Middle frontal gyrus (tissue), 1 donor: ENCODE measurements at regions not wholly inside any gene's neighbourhood (a gene's known extent, or its start where the extent isn't known, plus 50 kb on each side); places are given as distances from the start of the nearest gene placed in this dataset.

ENCODE experiments used
- DNase-seq: peaks from one replicate; pipeline ENCODE4 v3.0.0-alpha.2; 2015; ENCODE audit warnings: low spot score; ENCODE audit errors: extremely low spot score

GRCh38 chr2:76268902-76269620 is 558.3 kb upstream of the GCFC2 start:
- no peak for DNase-seq

DNA sequence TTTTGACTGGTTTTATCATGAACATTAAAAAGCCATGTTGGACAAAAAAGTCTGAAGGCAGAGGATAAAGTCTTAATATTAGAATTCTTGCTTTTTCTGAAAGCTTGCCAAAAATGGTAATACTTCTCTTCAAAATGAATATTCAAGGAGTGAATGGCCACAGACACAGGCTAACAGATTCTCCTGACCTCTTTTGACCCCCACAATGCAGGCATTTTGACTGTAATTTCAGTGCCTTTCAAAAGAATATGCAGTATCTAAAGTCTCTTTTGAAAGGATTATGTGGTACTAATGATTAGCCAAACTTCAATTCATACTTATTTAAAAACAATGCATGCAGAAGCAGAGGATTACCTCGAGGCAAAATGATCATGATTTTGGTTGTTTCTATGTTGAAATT is 557.8 kb upstream of the GCFC2 start:
- no peak for DNase-seq

GRCh38 chr2:76257802-76258201 is 547.1 kb upstream of the GCFC2 start:
- no peak for DNase-seq

DNA sequence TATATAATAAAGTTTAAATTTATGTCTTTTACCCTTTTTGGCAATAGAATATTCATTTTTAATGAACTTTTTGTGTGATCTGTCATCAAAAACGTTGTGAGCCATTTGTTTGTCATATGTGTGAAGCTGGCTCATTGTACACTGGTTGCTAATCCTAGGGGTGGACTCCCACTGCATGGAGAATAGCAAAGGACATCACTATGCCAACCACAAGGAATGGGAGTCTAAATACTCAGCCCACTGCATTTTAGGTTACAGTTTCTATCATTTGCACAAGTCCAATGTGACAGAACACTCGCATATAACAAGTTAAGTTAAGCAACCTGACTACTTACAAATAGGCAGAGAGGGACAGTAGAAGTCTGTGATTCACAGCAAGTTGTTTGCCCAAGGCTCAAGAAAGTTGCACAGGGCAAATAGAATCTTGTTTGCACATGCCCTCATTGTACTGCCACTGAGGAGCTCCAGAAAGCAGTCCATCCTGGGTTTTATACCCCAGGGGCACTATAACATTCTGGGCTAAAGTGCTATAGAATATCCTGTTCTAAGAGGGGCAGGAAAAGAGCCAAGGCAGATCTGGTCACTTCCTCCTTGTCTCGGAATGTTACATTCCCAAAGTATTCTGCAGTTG is 545.9 kb upstream of the GCFC2 start:
- DNase-seq: no peak

GRCh38 chr2:76252704-76253103 is 542.0 kb upstream of the GCFC2 start:
- no peak for DNase-seq

GRCh38 chr2:76251342-76251741 is 540.6 kb upstream of the GCFC2 start:
- no peak for DNase-seq

GRCh38 chr2:76247006-76247405 is 536.3 kb upstream of the GCFC2 start:
- DNase-seq: no peak

GRCh38 chr2:76211991-76212985 is 501.6 kb upstream of the GCFC2 start:
- DNase-seq: no peak

DNA sequence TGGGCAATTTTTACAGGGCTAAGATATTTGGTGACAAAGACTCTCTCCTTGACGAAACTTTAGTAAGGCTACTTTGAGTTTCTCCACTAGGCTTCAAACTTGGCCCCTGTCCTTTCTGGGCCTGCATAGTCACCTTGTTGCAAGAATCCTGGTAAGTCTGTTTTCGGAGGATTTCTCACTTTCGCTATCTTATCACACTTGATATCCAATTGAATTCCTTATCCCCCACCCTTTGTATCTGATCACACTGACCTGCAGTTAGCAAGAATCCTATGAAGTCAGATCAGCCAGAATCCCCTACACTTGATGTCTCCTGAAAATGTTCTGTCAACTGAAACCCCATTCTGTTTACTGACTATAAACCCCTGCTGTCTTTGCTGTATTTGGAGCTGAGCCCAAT is 499.8 kb upstream of the GCFC2 start:
- DNase-seq: no peak

DNA sequence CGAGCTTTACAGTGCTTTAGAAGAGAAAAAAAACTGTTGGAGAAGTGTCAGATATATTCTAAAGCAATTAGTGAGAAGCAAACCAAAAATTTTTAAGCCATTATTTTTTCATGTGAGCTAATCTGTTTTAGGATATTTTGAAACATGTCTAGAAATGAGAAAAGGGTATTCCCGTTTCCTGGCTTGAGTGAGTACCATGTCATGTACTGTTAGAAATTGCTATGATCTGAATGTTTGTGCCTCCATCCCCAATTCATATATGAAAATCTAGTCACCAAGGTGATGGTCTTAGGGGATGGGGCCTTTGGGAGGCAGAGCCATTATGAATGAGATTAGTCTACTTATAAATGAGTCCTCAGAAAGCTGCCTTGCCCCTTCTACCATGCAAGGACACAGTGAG is 493.3 kb upstream of the GCFC2 start:
- no peak for DNase-seq

- DNase-seq: no peak
Observed at GRCh38 chr2:76202866-76203265, 492.2 kb upstream of the GCFC2 start.

DNA sequence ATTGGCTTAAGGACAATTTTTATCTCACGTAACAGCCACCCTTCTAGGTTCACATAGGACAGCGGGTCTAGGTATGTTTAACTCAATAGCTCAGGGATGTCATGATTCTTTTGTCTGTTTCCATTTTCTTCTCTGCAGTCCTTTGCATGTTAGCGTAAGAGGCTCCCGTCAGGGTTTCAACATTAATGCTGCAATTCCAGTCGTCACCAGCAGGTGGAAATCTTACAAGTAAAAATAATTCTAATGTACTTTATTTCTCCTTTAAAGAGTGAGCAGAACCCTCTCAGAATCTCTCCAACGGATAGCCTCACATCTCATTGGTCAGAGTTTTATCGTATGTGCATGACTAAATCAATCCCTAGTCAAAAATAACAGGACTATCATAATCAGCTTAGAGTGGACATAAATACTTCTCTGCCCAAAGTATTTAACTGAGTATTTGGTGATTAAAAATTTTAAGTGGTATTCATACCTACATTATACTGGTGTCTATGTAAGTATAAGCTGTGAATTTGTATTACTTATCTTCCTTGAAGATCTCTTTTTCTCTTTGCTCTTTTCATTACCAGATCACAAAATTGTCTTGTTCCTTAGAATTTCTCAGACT is 487.2 kb upstream of the GCFC2 start:
- DNase-seq: no peak

GRCh38 chr2:76197428-76197827 is 486.7 kb upstream of the GCFC2 start:
- no peak for DNase-seq

GRCh38 chr2:76194031-76194775 is 483.5 kb upstream of the GCFC2 start:
- DNase-seq: no peak

DNA sequence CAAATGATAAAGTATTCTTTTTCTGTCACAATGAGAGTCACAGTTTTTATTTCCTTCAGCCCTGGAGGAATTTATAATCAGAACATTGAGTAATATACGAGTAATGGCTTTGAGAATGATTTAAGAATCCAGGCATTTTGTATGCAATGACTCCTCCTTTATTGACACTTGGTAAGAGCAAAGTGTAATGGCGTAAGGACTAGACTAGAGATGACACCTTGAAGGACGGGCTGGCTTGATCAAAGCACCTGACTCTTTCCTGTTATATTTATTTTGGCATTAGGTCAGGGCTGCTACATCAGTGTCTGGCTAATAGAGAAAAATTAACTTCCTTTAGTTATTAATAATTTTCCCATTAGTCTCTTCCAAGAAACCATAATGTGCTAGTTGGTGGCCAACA is 482.4 kb upstream of the GCFC2 start:
- DNase-seq: no peak

DNA sequence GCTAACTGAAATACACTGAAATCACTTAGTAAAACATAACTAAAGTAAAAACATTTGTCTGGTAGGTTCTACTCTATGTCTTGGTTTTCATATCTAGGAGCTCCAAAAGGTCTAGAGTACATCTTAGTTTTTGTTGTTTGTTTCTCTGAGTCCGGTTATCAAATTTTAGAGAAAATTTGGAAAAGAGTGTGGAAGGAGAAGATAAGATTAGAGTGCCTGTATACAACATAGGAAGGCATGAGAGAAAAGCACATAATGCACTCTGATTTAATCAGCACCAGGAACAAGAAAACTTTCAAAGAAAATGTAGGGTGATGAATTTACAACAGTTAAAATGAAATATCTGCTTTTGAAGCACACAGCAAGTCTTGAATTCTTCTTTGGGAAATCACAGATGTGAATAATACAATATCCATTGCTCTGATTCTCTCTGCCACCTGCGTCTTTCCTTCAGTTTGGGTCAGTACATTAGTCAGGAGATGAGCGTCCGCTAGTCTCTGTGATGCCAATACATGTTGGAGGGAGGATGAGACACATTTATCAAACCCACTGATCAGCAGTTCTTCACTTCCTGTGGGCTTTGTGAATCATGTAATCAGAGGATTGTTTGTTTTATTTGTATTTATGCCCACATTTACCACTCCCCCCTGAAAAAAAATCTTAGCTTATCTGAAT is 477.8 kb upstream of the GCFC2 start:
- DNase-seq: no peak

GRCh38 chr2:76187415-76187814 is 476.7 kb upstream of the GCFC2 start:
- no peak for DNase-seq

- DNase-seq: no peak
Observed at GRCh38 chr2:76180676-76181075, 470.0 kb upstream of the GCFC2 start.

- DNase-seq: no peak
Observed at GRCh38 chr2:76178610-76179009, 467.9 kb upstream of the GCFC2 start.

DNA sequence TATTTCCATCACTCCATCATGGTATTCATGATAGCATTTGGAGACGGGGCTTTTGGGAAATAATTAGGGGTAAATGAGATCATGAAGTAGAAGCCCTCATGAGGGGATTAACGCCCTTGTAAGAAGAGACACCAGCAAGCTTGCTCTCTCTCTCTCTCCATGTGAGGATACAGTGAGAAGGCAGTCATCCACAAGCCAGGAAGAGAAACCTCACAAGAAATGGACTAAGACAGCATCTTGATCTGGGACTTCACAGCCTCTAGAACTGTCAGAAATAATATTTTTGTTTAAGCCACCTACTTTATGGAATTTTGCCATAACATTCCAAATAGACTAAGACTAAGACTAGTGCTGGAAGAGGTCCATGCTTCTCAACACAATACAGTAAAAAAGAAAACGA is 464.6 kb upstream of the GCFC2 start:
- no peak for DNase-seq
